SK-N-SH treated with all-trans-retinoic acid at 6 μM for 48 hours (cell line): ENCODE measurements at regions not wholly inside any gene's neighbourhood (a gene's known extent, or its start where the extent isn't known, plus 50 kb on each side); places are given as distances from the start of the nearest gene placed in this dataset.
A peak's percentile ranks its signal among the peaks of the same experiment; 100 is the strongest.
"Not testable (repeated sequence)": the region's sequence is repeated elsewhere in the genome, so short reads cannot be mapped to it uniquely, and the experiment has no call there.

ENCODE experiments used
- ATAC-seq: fragments of 200-7000 bp; cut with Tn5 transposase; 3 replicates; pipeline ENCODE4 v1.9.1; 2020; ENCODE audit warnings: mild to moderate bottlenecking, moderate library complexity
- BACH2 ChIP-seq: fragments of 250-450 bp; sonication (Bioruptor Pico); IDR thresholded peaks from 2 replicates; pipeline ENCODE4 v1.9.0; 2021; ENCODE audit warnings: mild to moderate bottlenecking, borderline replicate concordance
- CREB5 ChIP-seq: fragments of 250-450 bp; sonication (Bioruptor Pico); IDR thresholded peaks from 2 replicates; pipeline ENCODE4 v1.5.1; 2020; ENCODE audit warnings: low read depth, mild to moderate bottlenecking, moderate library complexity
- CSDC2 ChIP-seq: fragments of 250-450 bp; sonication (Bioruptor Pico); IDR thresholded peaks from 2 replicates; pipeline ENCODE4 v1.5.0; 2020; ENCODE audit warnings: mild to moderate bottlenecking, moderate library complexity
- CSRNP3 ChIP-seq: fragments of 250-450 bp; sonication (Bioruptor Pico); IDR thresholded peaks from 2 replicates; pipeline ENCODE4 v1.5.1; 2021; ENCODE audit warnings: mild to moderate bottlenecking, moderate library complexity
- ESRRG ChIP-seq: fragments of 250-450 bp; sonication (Bioruptor Pico); IDR thresholded peaks from 2 replicates; pipeline ENCODE4 v1.6.1; 2021; ENCODE audit warnings: mild to moderate bottlenecking
- GLIS3 ChIP-seq: fragments of 250-450 bp; sonication (Bioruptor Pico); IDR thresholded peaks from 2 replicates; pipeline ENCODE4 v1.5.0; 2020; ENCODE audit warnings: mild to moderate bottlenecking, moderate library complexity
- ISL1 ChIP-seq: fragments of 250-450 bp; sonication (Bioruptor Pico); IDR thresholded peaks from 2 replicates; pipeline ENCODE4 v2.1.2; 2022; ENCODE audit warnings: mild to moderate bottlenecking, moderate library complexity
- OSR1 ChIP-seq: fragments of 250-450 bp; sonication (Bioruptor Pico); IDR thresholded peaks from 2 replicates; pipeline ENCODE4 v1.8.0; 2022; ENCODE audit warnings: moderate library complexity, mild to moderate bottlenecking, inconsistent platforms
- PATZ1 ChIP-seq: fragments of 250-450 bp; sonication (Bioruptor Pico); IDR thresholded peaks from 2 replicates; pipeline ENCODE4 v1.8.0; 2020; ENCODE audit warnings: mild to moderate bottlenecking, moderate library complexity, borderline replicate concordance
- POU6F1 ChIP-seq: fragments of 250-450 bp; sonication (Bioruptor Pico); IDR thresholded peaks from 2 replicates; pipeline ENCODE4 v1.8.0; 2021; ENCODE audit warnings: low read depth, mild to moderate bottlenecking, moderate library complexity, borderline replicate concordance
- PPARA ChIP-seq: fragments of 250-450 bp; sonication (Bioruptor Pico); IDR thresholded peaks from 2 replicates; pipeline ENCODE4 v1.5.0; 2020; ENCODE audit warnings: mild to moderate bottlenecking, borderline replicate concordance
- RARB ChIP-seq: fragments of 250-450 bp; sonication (Bioruptor Pico); IDR thresholded peaks from 2 replicates; pipeline ENCODE4 v1.8.0; 2021; ENCODE audit warnings: mild to moderate bottlenecking, moderate library complexity
- SNAI2 ChIP-seq: fragments of 250-450 bp; sonication (Bioruptor Pico); IDR thresholded peaks from 2 replicates; pipeline ENCODE4 v1.5.0; 2020; ENCODE audit warnings: mild to moderate bottlenecking, moderate library complexity
- TCF4 ChIP-seq: fragments of 250-450 bp; sonication (Bioruptor Pico); IDR thresholded peaks from 2 replicates; pipeline ENCODE4 v1.8.0; 2021; ENCODE audit warnings: mild to moderate bottlenecking, moderate library complexity, borderline replicate concordance
- TOX ChIP-seq: fragments of 250-450 bp; sonication (Bioruptor Pico); IDR thresholded peaks from 2 replicates; pipeline ENCODE4 v1.8.0; 2021; ENCODE audit warnings: mild to moderate bottlenecking, moderate library complexity, borderline replicate concordance
- ZC3H10 ChIP-seq: fragments of 250-450 bp; sonication (Bioruptor Pico); IDR thresholded peaks from 2 replicates; pipeline ENCODE4 v1.5.1; 2021; ENCODE audit warnings: mild to moderate bottlenecking, moderate library complexity
- ZFP3 ChIP-seq: fragments of 250-450 bp; sonication (Bioruptor Pico); IDR thresholded peaks from 2 replicates; pipeline ENCODE4 v1.5.0; 2020; ENCODE audit warnings: mild to moderate bottlenecking, moderate library complexity
- ZFP30 ChIP-seq: fragments of 450-650 bp; formaldehyde crosslinking; IDR thresholded peaks from 2 replicates; pipeline ENCODE4 v1.5.0; 2022; ENCODE audit warnings: mild to moderate bottlenecking, moderate library complexity
- ZNF565 ChIP-seq: fragments of 450-650 bp; formaldehyde crosslinking; conservative IDR thresholded peaks from 2 replicates; pipeline ENCODE4 v1.5.0; 2020; ENCODE audit warnings: low read depth, mild to moderate bottlenecking, moderate library complexity
- ZNF70 ChIP-seq: fragments of 450-650 bp; formaldehyde crosslinking; IDR thresholded peaks from 2 replicates; pipeline ENCODE4 v1.5.0; 2020; ENCODE audit warnings: mild to moderate bottlenecking, moderate library complexity
- ZNF8 ChIP-seq: fragments of 450-650 bp; formaldehyde crosslinking; IDR thresholded peaks from 2 replicates; pipeline ENCODE4 v1.5.0; 2020; ENCODE audit warnings: mild to moderate bottlenecking, moderate library complexity

GRCh38 chr6:84575264-84575663 lies 189.1 kb downstream of the TBX18 start:
- TF ChIP-seq TOX (peak; percentile 86; the same call in 1 of the 2 replicates), TCF4 (CRISPR knock-in tag) (no peak), GLIS3 (CRISPR knock-in tag) (no peak), PATZ1 (CRISPR knock-in tag) (no peak), ZC3H10 (CRISPR knock-in tag) (peak; percentile 89), ZNF565 (CRISPR knock-in tag) (no peak), ZFP30 (no peak), ZFP3 (CRISPR knock-in tag) (no peak), CSRNP3 (CRISPR knock-in tag) (no peak), CREB5 (CRISPR knock-in tag) (no peak), ZNF70 (CRISPR knock-in tag) (no peak)
- peak; percentile 92 for ATAC-seq

- TF ChIP-seq POU6F1 (CRISPR knock-in tag): no peak
- no peak for TF ChIP-seq BACH2 (CRISPR knock-in tag)
- no peak for TF ChIP-seq TOX
- no peak for TF ChIP-seq CSRNP3 (CRISPR knock-in tag)
- TF ChIP-seq ZC3H10 (CRISPR knock-in tag): no peak
- no peak for TF ChIP-seq TCF4 (CRISPR knock-in tag)
- no peak for TF ChIP-seq ZFP30
- TF ChIP-seq CREB5 (CRISPR knock-in tag): no peak
- no peak for TF ChIP-seq ISL1
- no peak for TF ChIP-seq ZNF565 (CRISPR knock-in tag)
- ATAC-seq: no peak
Measured at GRCh38 chr6:84569882-84570281, 194.5 kb downstream of the TBX18 start.

- peak; percentile 64; the same call in 2 of the 3 replicates for ATAC-seq
- TF ChIP-seq ZFP3 (CRISPR knock-in tag) (no peak), ZNF70 (CRISPR knock-in tag) (no peak), CSRNP3 (CRISPR knock-in tag) (no peak), CREB5 (CRISPR knock-in tag) (no peak), GLIS3 (CRISPR knock-in tag) (no peak), SNAI2 (CRISPR knock-in tag) (no peak), ISL1 (no peak), ZNF8 (CRISPR knock-in tag) (no peak), PATZ1 (CRISPR knock-in tag) (no peak), TOX (no peak), ZNF565 (CRISPR knock-in tag) (no peak), BACH2 (CRISPR knock-in tag) (no peak), ZC3H10 (CRISPR knock-in tag) (no peak), ZFP30 (no peak), OSR1 (no peak), RARB (CRISPR knock-in tag) (no peak), PPARA (no peak), CSDC2 (no peak), ESRRG (CRISPR knock-in tag) (no peak)
Measured at GRCh38 chr6:84568971-84569370, 195.4 kb downstream of the TBX18 start.

- not testable (repeated sequence) for ATAC-seq
Measured at GRCh38 chr6:84565718-84566117, 198.7 kb downstream of the TBX18 start.
